PFSK-1 (cell line): ENCODE measurements at regions not wholly inside any gene's neighbourhood (a gene's known extent, or its start where the extent isn't known, plus 50 kb on each side); places are given as distances from the start of the nearest gene placed in this dataset.

Source experiments
- FOXP2 ChIP-seq: optimal IDR thresholded peaks from 2 replicates; pipeline ENCODE3; 2011; ENCODE audit warnings: borderline replicate concordance, control low read depth, inconsistent platforms; ENCODE audit not compliant: insufficient read depth; ENCODE audit errors: extremely low read length, extremely low read depth
- POLR2AphosphoS5 ChIP-seq: IDR thresholded peaks from 2 replicates; pipeline ENCODE4 v1.6.1; 2012; ENCODE audit warnings: low read depth, mild to moderate bottlenecking, control low read depth, low read length, moderate library complexity
- REST ChIP-seq, 2 experiments: IDR thresholded peaks; 2 replicates each; pipeline versions ENCODE4 v1.6.1 to v1.8.0; 2011 to 2012; ENCODE audit warnings: low read depth in 2 of 2, low read length in 2 of 2, control low read depth in 1 of 2, inconsistent platforms in 1 of 2, mild to moderate bottlenecking in 1 of 2, moderate library complexity in 1 of 2; ENCODE audit not compliant: insufficient read depth in 1 of 2
- SIN3A ChIP-seq: IDR thresholded peaks from 2 replicates; pipeline ENCODE4 v1.6.1; 2012; ENCODE audit warnings: mild to moderate bottlenecking, low read length, moderate library complexity, borderline replicate concordance; ENCODE audit not compliant: insufficient read depth
- TAF1 ChIP-seq: IDR thresholded peaks from 2 replicates; pipeline ENCODE4 v1.6.1; 2012; ENCODE audit warnings: low read length, control low read depth, borderline replicate concordance; ENCODE audit not compliant: insufficient read depth

GRCh38 chr1:222404710-222405109, 143.2 kb downstream of the HHIPL2 start:
- TF ChIP-seq REST (IDR thresholded peaks at IDR 0.05; ENCODE audit: insufficient read depth in 1 of 2, low read depth in 2 of 2, low read length in 2 of 2) (no peak), TAF1 (no peak), SIN3A (no peak), POLR2AphosphoS5 (no peak), FOXP2 (no peak)

GRCh38 chr1:222399197-222399596, 148.7 kb downstream of the HHIPL2 start:
- TF ChIP-seq SIN3A: no peak
- no peak for TF ChIP-seq TAF1
- TF ChIP-seq POLR2AphosphoS5: no peak
- no peak for TF ChIP-seq FOXP2
- TF ChIP-seq REST (IDR thresholded peaks at IDR 0.05; ENCODE audit: insufficient read depth in 1 of 2, low read depth in 2 of 2, low read length in 2 of 2): no peak

DNA sequence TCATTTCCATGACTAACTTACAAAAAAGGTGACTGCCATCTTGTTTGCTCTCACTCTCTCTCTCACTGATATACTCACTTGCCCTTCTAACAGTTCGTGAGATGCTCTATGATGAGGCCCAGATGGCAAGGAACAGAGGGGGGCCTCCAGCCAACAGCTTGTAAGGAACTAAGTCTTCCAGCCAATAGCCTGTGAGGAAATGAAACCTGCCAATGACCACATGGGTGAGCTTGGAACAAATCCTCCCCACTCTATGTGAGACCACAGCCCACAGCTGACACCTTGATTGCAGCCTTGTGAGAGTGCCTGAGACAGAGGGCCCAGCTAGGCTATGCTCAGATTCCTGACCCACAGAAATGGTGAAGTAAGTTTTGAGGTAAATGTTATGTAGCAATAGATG, 153.7 kb downstream of the HHIPL2 start:
- TF ChIP-seq FOXP2 (no peak), TAF1 (no peak), POLR2AphosphoS5 (no peak), REST (IDR thresholded peaks at IDR 0.05; ENCODE audit: insufficient read depth in 1 of 2, low read depth in 2 of 2, low read length in 2 of 2) (no peak), SIN3A (no peak)

DNA sequence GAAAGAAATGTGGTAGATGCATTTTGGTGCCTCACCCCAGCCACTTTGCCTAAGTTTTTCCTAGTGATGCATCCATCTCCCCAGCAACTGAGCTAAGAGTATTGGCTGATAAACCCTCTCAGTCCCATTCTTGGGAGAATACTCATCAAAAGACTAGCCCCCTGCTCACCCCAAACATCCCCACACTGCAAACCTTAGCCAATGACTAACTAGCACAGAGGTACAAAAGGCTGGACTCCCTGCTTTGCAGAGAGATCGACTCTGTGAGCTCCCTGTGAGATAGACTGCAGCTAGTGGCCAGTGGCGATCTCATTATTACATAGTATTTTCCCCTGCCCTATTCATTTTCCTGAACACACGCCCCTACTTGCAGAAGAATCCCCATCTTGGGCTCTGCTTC, 155.3 kb downstream of the HHIPL2 start:
- TF ChIP-seq REST (IDR thresholded peaks at IDR 0.05; ENCODE audit: insufficient read depth in 1 of 2, low read depth in 2 of 2, low read length in 2 of 2) (no peak), SIN3A (no peak), POLR2AphosphoS5 (no peak), TAF1 (no peak), FOXP2 (no peak)

DNA sequence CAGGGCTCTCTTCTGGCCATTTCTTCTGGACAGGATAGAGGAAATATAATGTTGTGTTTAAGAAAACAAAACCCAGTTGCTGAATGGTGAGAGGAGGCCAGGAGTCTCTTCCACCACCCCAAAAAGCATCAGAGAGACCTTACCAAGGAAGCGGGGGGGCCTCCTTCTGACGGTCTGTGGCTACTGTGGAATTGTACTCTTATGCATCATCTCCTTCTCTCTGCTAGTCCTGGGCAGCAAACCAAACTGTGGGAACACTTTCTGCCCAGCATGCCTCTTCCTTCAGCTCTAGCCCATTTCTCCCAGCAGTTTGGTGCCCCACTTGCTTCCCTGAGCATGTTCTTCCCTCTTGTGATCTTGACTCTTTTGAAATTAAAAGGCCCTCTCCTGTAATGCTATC, 157.7 kb downstream of the HHIPL2 start:
- no peak for TF ChIP-seq FOXP2
- TF ChIP-seq POLR2AphosphoS5: no peak
- TF ChIP-seq SIN3A: no peak
- TF ChIP-seq TAF1: no peak
- TF ChIP-seq REST (IDR thresholded peaks at IDR 0.05; ENCODE audit: insufficient read depth in 1 of 2, low read depth in 2 of 2, low read length in 2 of 2): no peak
